NCI-H748 (cell line): ENCODE measurements at regions not wholly inside any gene's neighbourhood (a gene's known extent, or its start where the extent isn't known, plus 50 kb on each side); places are given as distances from the start of the nearest gene placed in this dataset.

Experiments used
- DNase-seq: peaks from one replicate; lab custom pipeline; 2025; ENCODE audit not compliant: unreplicated experiment; lab: John Stamatoyannopoulos, UW

- DNase-seq, result no peak
These were observed 172.8 kb upstream of the CITED2 start for GRCh38 chr6:139547122-139547776.

GRCh38 chr6:139546106-139546472, 171.6 kb upstream of the CITED2 start:
- DNase-seq, result no peak

GRCh38 chr6:139545206-139546105, 171.0 kb upstream of the CITED2 start:
- no peak for DNase-seq

GRCh38 chr6:139544701-139545057, 170.2 kb upstream of the CITED2 start:
- no peak for DNase-seq

GRCh38 chr6:139542351-139542750, 167.9 kb upstream of the CITED2 start:
- DNase-seq, result no peak

GRCh38 chr6:139540894-139541293, 166.4 kb upstream of the CITED2 start:
- no peak for DNase-seq

GRCh38 chr6:139540276-139540675, 165.8 kb upstream of the CITED2 start:
- DNase-seq, result no peak

GRCh38 chr6:139539852-139540251, 165.4 kb upstream of the CITED2 start:
- no peak for DNase-seq

- DNase-seq, result no peak
These were observed 163.9 kb upstream of the CITED2 start for GRCh38 chr6:139538366-139538765.

GRCh38 chr6:139536751-139537617, 162.5 kb upstream of the CITED2 start:
- no peak for DNase-seq

- no peak for DNase-seq
These were observed 160.1 kb upstream of the CITED2 start for GRCh38 chr6:139534472-139535115.

GRCh38 chr6:139533573-139534471, 159.4 kb upstream of the CITED2 start:
- no peak for DNase-seq

- DNase-seq, result no peak
These were observed 158.7 kb upstream of the CITED2 start for GRCh38 chr6:139533171-139533570.

- DNase-seq, result no peak
These were observed 157.0 kb upstream of the CITED2 start for GRCh38 chr6:139531148-139532115.

- no peak for DNase-seq
These were observed 156.1 kb upstream of the CITED2 start for GRCh38 chr6:139530561-139530960.

GRCh38 chr6:139529420-139529819, 155.0 kb upstream of the CITED2 start:
- no peak for DNase-seq

GRCh38 chr6:139528471-139528870, 154.0 kb upstream of the CITED2 start:
- no peak for DNase-seq

GRCh38 chr6:139525415-139525814, 151.0 kb upstream of the CITED2 start:
- no peak for DNase-seq

GRCh38 chr6:139523986-139524385, 149.5 kb upstream of the CITED2 start:
- DNase-seq, result no peak
